Coronary artery (tissue), 2 donors: ENCODE measurements at regions not wholly inside any gene's neighbourhood (a gene's known extent, or its start where the extent isn't known, plus 50 kb on each side); places are given as distances from the start of the nearest gene placed in this dataset.

Source experiments
- DNase-seq: peaks from one replicate; pipeline ENCODE4 v3.0.0-alpha.2; 2017; ENCODE audit warnings: low spot score
- H3K27ac ChIP-seq, 2 donors: fragments of 200-600 bp; sonication (generic); one replicate each; pipeline ENCODE4 v1.5.1; 2016 to 2019
- H3K4me3 ChIP-seq: fragments of 200-600 bp; sonication (generic); 2 replicates; pipeline ENCODE4 v1.5.1; 2016; ENCODE audit warnings: mild to moderate bottlenecking, moderate library complexity
- CTCF ChIP-seq: fragments of 200-600 bp; sonication (generic); IDR thresholded peaks from one replicate; pipeline ENCODE4 v1.5.1; 2019; ENCODE audit warnings: antibody characterized with exemption

- DNase-seq = no peak
- TF ChIP-seq CTCF = no peak
- Histone ChIP-seq H3K27ac (no peak overlapping the region), H3K4me3 (no peak overlapping the region)
Measured at GRCh38 chr5:175803736-175804454, 67.5 kb upstream of the CPLX2 start.

GRCh38 chr5:175805256-175806011, 65.9 kb upstream of the CPLX2 start:
- H3K27ac ChIP-seq = no peak overlapping the region
- no peak for TF ChIP-seq CTCF
- H3K4me3 ChIP-seq = no peak overlapping the region
- no peak for DNase-seq

- no peak overlapping the region for H3K4me3 ChIP-seq
- no peak for DNase-seq
- no peak overlapping the region for H3K27ac ChIP-seq
- TF ChIP-seq CTCF = no peak
Measured at GRCh38 chr5:175808711-175809110, 62.7 kb upstream of the CPLX2 start.

GRCh38 chr5:175809531-175810121, 61.8 kb upstream of the CPLX2 start:
- no peak for DNase-seq
- Histone ChIP-seq H3K4me3 (no peak overlapping the region), H3K27ac (no peak overlapping the region)
- no peak for TF ChIP-seq CTCF

- H3K4me3 ChIP-seq = no peak overlapping the region
- DNase-seq = no peak
- no peak overlapping the region for H3K27ac ChIP-seq
- TF ChIP-seq CTCF = no peak
Measured at GRCh38 chr5:175810457-175810856, 60.9 kb upstream of the CPLX2 start.

GRCh38 chr5:175811589-175811988, 59.8 kb upstream of the CPLX2 start:
- TF ChIP-seq CTCF = no peak
- Histone ChIP-seq H3K4me3 (no peak overlapping the region), H3K27ac (no peak overlapping the region)
- no peak for DNase-seq
